ENCODE measurements at regions not wholly inside any gene's neighbourhood (a gene's known extent, or its start where the extent isn't known, plus 50 kb on each side); places are given as distances from the start of the nearest gene placed in this dataset.
"Not testable (repeated sequence)": the region's sequence is repeated elsewhere in the genome, so short reads cannot be mapped to it uniquely, and the experiment has no call there.

DNA sequence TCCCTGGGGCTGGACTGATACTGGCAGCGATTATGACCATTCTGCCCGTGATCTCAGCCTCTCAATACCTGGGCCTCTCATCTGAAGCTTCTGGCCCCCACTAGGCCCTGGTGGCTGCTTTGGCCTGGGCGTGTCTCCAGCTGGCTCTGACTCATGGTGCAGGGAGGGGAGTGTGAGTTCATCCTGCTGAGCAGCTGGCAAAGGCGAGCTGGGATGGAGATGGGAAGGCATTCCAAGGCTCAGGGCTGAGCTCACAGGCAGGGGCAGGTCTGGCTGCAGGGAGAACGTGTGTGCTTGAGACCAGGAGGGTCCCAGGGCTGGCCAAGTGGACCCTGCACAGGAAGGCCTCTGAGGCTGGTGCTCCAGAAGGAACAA lies 221.8 kb downstream of the TMEM121 start:
- DNase-seq (ENCODE audit: low read depth in 1 of 2, low spot score in 1 of 2) = no peak

GRCh38 chr14:105748710-105749109 lies 222.3 kb downstream of the TMEM121 start:
- DNase-seq (ENCODE audit: low read depth in 1 of 2, low spot score in 1 of 2) = not testable (repeated sequence)

DNA sequence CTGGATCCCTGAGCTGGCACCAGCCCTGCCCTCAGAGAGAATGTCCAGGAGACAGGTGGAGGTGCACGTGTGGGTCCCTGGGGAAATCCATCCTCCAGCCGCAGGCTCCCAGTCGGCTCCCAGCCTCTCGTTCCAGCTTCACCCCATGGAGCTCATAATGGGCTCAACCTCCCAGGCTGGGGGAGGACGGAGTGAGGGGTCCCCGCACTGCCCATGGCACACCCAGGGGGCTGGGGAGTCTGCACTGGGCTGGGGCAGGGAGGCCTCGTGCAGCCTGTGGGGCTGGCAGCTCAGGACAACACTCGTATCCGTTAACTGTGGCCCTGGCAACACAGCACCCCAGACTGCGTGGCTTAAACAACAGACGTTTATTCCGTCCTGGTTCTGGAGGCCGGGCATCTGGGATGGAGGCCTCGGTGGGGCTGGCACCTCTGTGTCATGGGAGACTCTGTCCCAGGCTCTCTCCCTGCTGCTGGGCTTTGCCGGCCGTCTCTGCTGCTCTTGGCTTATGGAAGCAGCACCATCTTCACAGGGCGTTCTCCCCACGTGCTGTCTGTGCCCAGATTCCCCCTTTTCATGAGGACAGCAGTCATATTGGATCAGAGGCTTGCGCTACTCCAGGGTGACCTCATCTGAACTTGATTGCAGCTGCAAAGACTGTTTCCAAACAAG lies 223.6 kb downstream of the TMEM121 start:
- DNase-seq (ENCODE audit: low read depth in 1 of 2, low spot score in 1 of 2) = not testable (repeated sequence)

DNA sequence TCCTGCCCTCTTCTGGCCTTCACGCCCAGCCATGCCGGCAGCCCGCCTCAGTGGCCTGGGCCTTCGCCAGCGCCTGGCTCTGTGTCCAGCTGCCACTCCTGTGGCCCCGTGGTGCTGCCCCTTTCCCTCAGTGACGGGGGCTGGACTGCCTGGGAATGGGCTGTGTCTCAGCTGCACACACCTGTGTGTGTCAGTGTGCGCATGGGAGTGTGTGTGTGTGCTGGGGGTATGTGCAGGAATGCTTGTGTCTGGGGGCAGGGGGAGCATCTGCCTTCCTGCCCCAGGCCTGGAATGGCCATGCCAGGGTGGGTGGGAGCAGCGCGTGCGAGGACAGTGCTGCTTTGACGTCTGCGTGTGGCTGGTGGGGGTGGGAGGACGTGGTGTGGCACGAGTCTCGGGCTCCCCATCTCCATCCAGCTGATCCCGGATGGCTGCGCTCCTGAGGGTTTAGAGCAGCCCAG lies 224.9 kb downstream of the TMEM121 start:
- not testable (repeated sequence) for DNase-seq (ENCODE audit: low read depth in 1 of 2, low spot score in 1 of 2)

- DNase-seq (ENCODE audit: low read depth in 1 of 2, low spot score in 1 of 2) = not testable (repeated sequence)
These were observed 226.0 kb downstream of the TMEM121 start for GRCh38 chr14:105752420-105752819.

DNA sequence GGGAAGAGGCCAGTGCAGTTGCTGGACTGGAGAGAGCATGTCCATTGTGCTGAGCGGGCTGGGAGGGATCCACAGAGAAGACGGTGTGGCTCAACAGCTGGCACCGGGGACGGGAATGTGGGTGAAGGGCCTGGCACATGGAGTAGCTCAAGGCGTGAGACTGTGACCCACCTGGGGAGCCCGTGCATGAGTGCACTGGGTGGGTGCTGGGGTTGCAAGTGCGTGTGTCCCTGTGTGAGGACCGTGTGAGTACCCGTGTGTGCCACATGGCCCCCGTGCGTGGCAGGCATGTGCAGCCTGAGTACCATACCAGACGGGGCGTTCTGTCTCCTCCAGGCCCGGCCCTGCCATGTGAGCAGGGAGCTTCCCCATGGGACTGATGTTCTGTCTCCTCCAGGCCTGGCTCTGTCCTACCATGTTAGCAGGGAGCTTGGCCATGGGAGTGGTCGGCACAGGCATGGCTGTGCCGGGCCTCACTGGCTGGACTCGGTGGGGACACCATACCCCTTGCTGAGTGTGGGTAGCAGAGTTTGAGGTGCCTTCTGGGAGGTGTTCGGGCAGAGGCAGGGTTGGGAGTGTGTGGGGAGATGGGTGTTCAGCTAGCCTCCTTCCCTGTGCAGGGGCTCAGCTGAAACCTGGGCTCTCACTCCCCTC lies 234.4 kb downstream of the TMEM121 start:
- DNase-seq (ENCODE audit: low read depth in 1 of 2, low spot score in 1 of 2) = no peak

GRCh38 chr14:105761345-105761740 lies 235.0 kb downstream of the TMEM121 start:
- not testable (repeated sequence) for DNase-seq (ENCODE audit: low read depth in 1 of 2, low spot score in 1 of 2)

DNA sequence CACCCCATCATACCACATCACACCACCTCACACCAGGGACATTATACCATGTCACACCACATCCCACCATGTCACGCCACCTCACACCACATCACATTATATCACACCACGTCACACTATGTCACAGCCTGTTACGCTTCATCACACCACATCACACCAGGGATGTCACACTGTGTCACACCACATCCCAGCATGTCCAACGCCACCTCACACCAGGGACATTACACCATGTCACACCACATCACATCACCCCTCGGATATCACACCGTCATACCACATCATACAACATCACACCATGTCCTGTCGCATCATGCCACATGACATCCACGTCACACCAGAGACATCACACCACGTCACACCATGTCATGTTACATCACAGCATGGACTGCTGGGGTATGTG lies 235.5 kb downstream of the TMEM121 start:
- DNase-seq (ENCODE audit: low read depth in 1 of 2, low spot score in 1 of 2) = no peak

DNA sequence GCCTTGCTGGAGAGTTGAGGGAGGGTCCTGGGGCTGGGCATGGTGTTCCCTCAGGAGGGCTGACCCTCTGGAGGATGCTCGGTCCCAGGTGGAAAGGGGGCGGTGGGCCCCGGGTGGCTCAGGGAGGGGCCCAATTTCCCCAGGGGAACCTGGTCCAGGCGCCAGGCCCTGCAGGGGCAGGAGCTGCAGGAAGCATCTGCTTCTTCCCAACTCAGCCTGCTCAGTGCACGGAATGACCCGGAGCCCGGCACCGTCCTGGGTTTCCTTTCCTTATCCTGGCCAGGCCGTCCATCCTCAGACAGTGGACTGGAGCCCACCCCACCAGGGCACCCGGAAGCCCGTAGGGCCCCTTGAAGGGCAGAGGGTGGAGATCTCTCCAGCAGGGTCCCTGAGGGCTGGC lies 235.9 kb downstream of the TMEM121 start:
- DNase-seq (ENCODE audit: low read depth in 1 of 2, low spot score in 1 of 2) = not testable (repeated sequence)

DNA sequence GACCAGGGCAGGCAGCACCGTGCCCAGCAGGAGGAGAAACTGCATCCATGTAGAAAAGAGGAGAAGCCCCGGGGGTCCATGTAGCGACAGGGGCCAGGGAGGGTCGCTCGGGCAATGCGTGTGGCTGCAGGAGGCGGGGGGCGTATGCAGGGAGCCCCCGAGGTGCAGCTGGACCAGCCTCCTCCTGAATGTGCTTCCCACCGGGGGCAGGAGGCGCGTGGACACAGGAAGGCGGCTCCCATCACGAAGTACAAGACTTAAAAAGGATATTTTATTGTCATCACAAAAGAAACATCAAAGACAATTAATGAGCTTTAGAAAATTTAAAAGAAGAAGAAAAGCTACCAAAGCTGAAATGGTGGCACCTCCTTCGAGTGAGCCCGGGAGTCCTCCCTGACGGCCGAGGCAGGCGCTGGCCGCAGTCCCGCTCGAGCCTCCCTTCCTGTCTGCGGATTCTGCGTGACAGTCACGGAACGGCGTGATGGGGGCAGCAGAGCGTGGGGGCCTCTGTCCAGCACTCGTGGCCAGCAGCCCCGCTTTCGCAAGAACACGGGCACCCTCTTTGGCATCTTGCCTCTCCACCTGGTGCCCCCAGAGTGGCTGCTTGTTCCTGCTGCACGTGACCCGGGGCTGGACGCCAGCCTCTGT lies 238.0 kb downstream of the TMEM121 start:
- DNase-seq (ENCODE audit: low read depth in 1 of 2, low spot score in 1 of 2) = not testable (repeated sequence)

DNA sequence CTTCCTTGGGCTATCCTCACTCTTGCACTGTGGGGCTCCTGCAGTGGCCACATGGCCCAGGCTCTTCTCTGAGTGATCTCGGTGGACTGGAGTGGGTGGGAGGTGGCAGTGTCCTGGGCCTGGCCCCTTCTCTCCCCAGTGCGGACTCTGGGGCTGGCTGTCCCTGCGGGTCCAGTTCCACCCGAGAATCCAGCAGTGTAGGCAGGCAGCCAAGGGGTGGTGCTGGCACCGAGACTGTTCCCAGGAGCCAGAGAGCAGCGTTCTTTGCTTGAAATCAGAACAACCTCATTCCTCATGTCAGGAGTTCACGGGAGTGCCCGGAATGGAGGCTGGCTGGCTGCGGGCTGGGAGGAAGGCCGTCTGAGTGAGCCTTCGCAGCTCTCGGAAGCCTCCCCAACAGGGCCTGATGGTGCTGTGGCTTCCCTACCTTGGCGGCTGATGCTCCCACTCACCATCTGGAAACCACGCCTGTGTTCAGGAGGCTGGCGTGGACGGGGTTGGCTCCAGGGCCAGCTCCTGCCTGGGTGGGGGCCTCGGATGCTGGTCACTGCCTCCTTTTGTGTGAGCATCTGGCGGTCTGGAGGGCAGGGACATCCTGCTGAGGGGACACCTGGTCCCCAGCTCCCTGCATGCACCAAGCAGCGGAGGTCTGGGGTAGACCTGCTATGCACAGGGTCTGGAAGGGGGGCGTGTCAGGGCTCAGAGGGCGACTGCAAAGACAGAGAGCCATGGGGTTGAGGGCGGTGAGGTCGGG lies 238.9 kb downstream of the TMEM121 start:
- DNase-seq (ENCODE audit: low read depth in 1 of 2, low spot score in 1 of 2) = not testable (repeated sequence)

GRCh38 chr14:105765893-105766614 lies 239.7 kb downstream of the TMEM121 start:
- no peak for DNase-seq (ENCODE audit: low read depth in 1 of 2, low spot score in 1 of 2)

DNA sequence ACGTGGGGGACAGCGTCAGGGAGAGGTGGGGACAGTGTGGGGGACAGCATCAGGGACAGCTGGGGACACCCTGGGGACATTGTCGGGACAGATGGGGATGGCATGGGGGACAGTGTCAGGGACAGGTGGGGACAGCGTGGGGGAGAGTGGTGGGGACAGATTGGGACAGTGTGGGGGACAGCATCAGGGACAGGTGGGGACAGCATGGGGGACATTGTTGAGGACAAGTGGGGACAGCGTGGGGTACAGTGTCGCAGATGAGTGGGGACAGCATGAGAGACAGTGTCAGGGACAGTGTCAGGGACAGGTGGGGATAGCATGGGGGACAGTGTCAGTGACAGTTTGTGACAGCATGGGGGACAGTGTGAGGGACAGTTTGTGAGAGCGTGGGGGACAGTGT lies 240.9 kb downstream of the TMEM121 start:
- DNase-seq (ENCODE audit: low read depth in 1 of 2, low spot score in 1 of 2) = no peak

DNA sequence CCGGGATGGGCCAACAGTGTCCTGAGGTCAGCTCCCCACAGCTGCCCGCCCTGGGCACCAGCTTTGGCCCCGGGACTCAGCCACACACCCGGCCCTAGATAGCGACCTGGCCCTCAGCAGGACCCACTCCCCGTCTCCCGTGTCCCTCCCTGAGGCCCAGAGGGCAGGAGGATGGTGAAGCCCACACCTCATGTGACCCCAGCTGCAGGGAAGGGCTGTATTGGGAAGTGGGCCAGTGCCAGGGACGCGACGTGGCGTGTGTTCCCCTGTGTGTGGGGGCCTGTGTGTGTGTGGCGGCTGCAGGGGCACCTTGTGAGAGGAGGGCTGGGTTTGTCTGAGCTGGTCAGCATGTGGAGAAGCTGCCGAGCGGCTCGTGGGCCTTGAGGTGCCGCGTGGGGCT lies 241.7 kb downstream of the TMEM121 start:
- not testable (repeated sequence) for DNase-seq (ENCODE audit: low read depth in 1 of 2, low spot score in 1 of 2)

DNA sequence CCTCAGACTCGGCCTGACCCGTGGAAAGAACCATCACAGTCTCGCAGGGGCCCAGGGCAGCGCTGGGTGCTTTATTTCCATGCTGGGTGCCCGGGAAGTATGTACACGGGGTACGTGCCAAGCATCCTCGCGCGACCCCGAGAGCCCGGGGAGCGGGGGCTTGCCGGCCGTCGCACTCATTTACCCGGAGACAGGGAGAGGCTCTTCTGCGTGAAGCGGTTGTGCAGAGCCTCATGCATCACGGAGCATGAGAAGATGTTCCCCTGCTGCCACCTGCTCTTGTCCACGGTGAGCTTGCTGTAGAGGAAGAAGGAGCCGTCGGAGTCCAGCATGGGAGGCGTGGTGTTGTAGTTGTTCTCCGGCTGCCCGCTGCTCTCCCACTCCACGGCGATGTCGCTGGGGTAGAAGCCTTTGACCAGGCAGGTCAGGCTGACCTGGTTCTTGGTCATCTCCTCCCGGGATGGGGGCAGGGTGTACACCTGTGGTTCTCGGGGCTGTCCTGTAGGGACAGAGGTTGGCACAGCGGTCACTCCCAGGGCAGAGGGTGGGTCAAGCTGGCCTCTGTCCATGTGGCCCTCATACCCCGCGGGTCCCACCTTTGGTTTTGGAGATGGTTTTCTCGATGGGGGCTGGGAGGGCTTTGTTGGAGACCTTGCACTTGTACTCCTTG lies 242.8 kb downstream of the TMEM121 start:
- DNase-seq (ENCODE audit: low read depth in 1 of 2, low spot score in 1 of 2) = not testable (repeated sequence)

GRCh38 chr14:105770619-105771216 lies 244.3 kb downstream of the TMEM121 start:
- DNase-seq (ENCODE audit: low read depth in 1 of 2, low spot score in 1 of 2) = not testable (repeated sequence)

- DNase-seq (ENCODE audit: low read depth in 1 of 2, low spot score in 1 of 2) = not testable (repeated sequence)
These were observed 245.2 kb downstream of the TMEM121 start for GRCh38 chr14:105771261-105772226.

GRCh38 chr14:105772710-105773250 lies 246.4 kb downstream of the TMEM121 start:
- not testable (repeated sequence) for DNase-seq (ENCODE audit: low read depth in 1 of 2, low spot score in 1 of 2)
